ENCODE measurements at regions not wholly inside any gene's neighbourhood (a gene's known extent, or its start where the extent isn't known, plus 50 kb on each side); places are given as distances from the start of the nearest gene placed in this dataset.

DNA sequence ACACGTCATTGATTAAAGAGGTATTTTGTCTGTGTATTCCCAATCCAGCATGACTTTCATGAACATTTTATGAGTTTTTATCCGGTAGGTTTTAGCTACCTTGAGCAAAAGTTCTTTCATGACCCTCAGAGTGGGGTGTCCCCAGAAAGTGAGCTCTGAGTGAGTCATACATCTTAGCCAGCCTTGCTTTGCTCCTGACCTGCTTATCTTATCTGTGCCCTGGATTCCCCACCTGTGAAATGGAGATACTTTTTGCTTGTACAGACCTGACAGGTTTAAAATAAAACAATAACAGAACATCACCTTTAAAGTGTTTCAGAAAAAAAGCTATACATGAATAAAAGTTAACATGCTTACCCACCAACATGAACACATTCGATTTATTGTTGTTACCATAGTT, 202.8 kb upstream of the SOX5 start:
- TF ChIP-seq EZH2 (IDR thresholded peaks at IDR 0.05; ENCODE audit: insufficient read depth, poor library complexity, severe bottlenecking): no peak
- TF ChIP-seq EZH2phosphoT487 (IDR thresholded peaks at IDR 0.05; ENCODE audit: insufficient read depth, low read depth): no peak
